ENCODE measurements at regions not wholly inside any gene's neighbourhood (a gene's known extent, or its start where the extent isn't known, plus 50 kb on each side); places are given as distances from the start of the nearest gene placed in this dataset.

GRCh38 chr4:79684516-79684915 is 276.5 kb upstream of the GK2 start:
- no peak for ATAC-seq (ENCODE audit: insufficient read depth, low read depth)
- H3K9me3 ChIP-seq (ENCODE audit: insufficient read depth, low read length, severe bottlenecking): no peaks in the 10 kb centered on the region
- peaks cover 21% of the 10 kb centered on the region for H3K4me1 ChIP-seq (ENCODE audit: insufficient read depth, low read length)
- TF ChIP-seq EZH2 (IDR thresholded peaks at IDR 0.05; ENCODE audit: borderline replicate concordance, low read depth, low read length, severe bottlenecking) (no peak), CTCF (IDR thresholded peaks at IDR 0.05; ENCODE audit: borderline replicate concordance, extremely low read depth, low read length, poor library complexity, severe bottlenecking) (no peak)
- H3K27me3 ChIP-seq (ENCODE audit: insufficient read depth, low read length, poor library complexity): no peaks in the 10 kb centered on the region
- H3K4me3 ChIP-seq (ENCODE audit: low read depth in 1 of 2, low read length in 2 of 2): no peak overlapping the region
- H3K79me2 ChIP-seq (ENCODE audit: insufficient read depth, low read length): no peaks in the 10 kb centered on the region
- H3K36me3 ChIP-seq (ENCODE audit: insufficient read depth, low read length): no peaks in the 10 kb centered on the region
- DNase-seq: no peak
- no peak overlapping the region for H3K4me2 ChIP-seq (ENCODE audit: insufficient read depth, low read length)
- no peaks in the 10 kb centered on the region for H4K20me1 ChIP-seq (ENCODE audit: insufficient read depth, low read length)
- peak overlapping the region; percentile 58; the same call in 1 of the 2 replicates for H2AFZ ChIP-seq (ENCODE audit: low read depth, low read length)
- peak overlapping the region; percentile 57 for H3K27ac ChIP-seq (ENCODE audit: low read length)
- H3K9ac ChIP-seq (ENCODE audit: low read depth, low read length): no peak overlapping the region

GRCh38 chr4:79682801-79683530 is 274.9 kb upstream of the GK2 start:
- no peak overlapping the region for H3K4me2 ChIP-seq (ENCODE audit: insufficient read depth, low read length)
- ATAC-seq (ENCODE audit: insufficient read depth, low read depth) (no peak), DNase-seq (no peak)
- no peaks in the 10 kb centered on the region for H3K79me2 ChIP-seq (ENCODE audit: insufficient read depth, low read length)
- H3K9ac ChIP-seq (ENCODE audit: low read depth, low read length): no peak overlapping the region
- H2AFZ ChIP-seq (ENCODE audit: low read depth, low read length): 0 out of 2 replicates have a peak overlapping the region, but pooled peaks have one; percentile 7
- H3K4me1 ChIP-seq (ENCODE audit: insufficient read depth, low read length): peaks cover 36% of the 10 kb centered on the region
- no peak overlapping the region for H3K27ac ChIP-seq (ENCODE audit: low read length)
- H4K20me1 ChIP-seq (ENCODE audit: insufficient read depth, low read length): no peaks in the 10 kb centered on the region
- no peaks in the 10 kb centered on the region for H3K27me3 ChIP-seq (ENCODE audit: insufficient read depth, low read length, poor library complexity)
- no peak overlapping the region for H3K4me3 ChIP-seq (ENCODE audit: low read depth in 1 of 2, low read length in 2 of 2)
- H3K36me3 ChIP-seq (ENCODE audit: insufficient read depth, low read length): no peaks in the 10 kb centered on the region
- H3K9me3 ChIP-seq (ENCODE audit: insufficient read depth, low read length, severe bottlenecking): no peaks in the 10 kb centered on the region
- no peak for TF ChIP-seq EZH2 (IDR thresholded peaks at IDR 0.05; ENCODE audit: borderline replicate concordance, low read depth, low read length, severe bottlenecking)
- TF ChIP-seq CTCF (IDR thresholded peaks at IDR 0.05; ENCODE audit: borderline replicate concordance, extremely low read depth, low read length, poor library complexity, severe bottlenecking): no peak

- DNase-seq (no peak), ATAC-seq (ENCODE audit: insufficient read depth, low read depth) (no peak)
- H3K27me3 ChIP-seq (ENCODE audit: insufficient read depth, low read length, poor library complexity): no peaks in the 10 kb centered on the region
- no peak overlapping the region for H2AFZ ChIP-seq (ENCODE audit: low read depth, low read length)
- H3K36me3 ChIP-seq (ENCODE audit: insufficient read depth, low read length): no peaks in the 10 kb centered on the region
- H3K4me2 ChIP-seq (ENCODE audit: insufficient read depth, low read length): no peak overlapping the region
- no peaks in the 10 kb centered on the region for H3K79me2 ChIP-seq (ENCODE audit: insufficient read depth, low read length)
- TF ChIP-seq CTCF (IDR thresholded peaks at IDR 0.05; ENCODE audit: borderline replicate concordance, extremely low read depth, low read length, poor library complexity, severe bottlenecking) (no peak), EZH2 (IDR thresholded peaks at IDR 0.05; ENCODE audit: borderline replicate concordance, low read depth, low read length, severe bottlenecking) (no peak)
- no peak overlapping the region for H3K4me3 ChIP-seq (ENCODE audit: low read depth in 1 of 2, low read length in 2 of 2)
- peaks cover 44% of the 10 kb centered on the region for H3K4me1 ChIP-seq (ENCODE audit: insufficient read depth, low read length)
- H3K9ac ChIP-seq (ENCODE audit: low read depth, low read length): no peak overlapping the region
- H4K20me1 ChIP-seq (ENCODE audit: insufficient read depth, low read length): no peaks in the 10 kb centered on the region
- H3K27ac ChIP-seq (ENCODE audit: low read length): no peak overlapping the region
- H3K9me3 ChIP-seq (ENCODE audit: insufficient read depth, low read length, severe bottlenecking): no peaks in the 10 kb centered on the region
Observed at GRCh38 chr4:79682161-79682560, 274.1 kb upstream of the GK2 start.
